Central memory CD4-positive, alpha-beta T cell (primary cell): ENCODE measurements at regions not wholly inside any gene's neighbourhood (a gene's known extent, or its start where the extent isn't known, plus 50 kb on each side); places are given as distances from the start of the nearest gene placed in this dataset.
"Not testable (repeated sequence)": the region's sequence is repeated elsewhere in the genome, so short reads cannot be mapped to it uniquely, and the experiment has no call there.

ENCODE experiments used
- DNase-seq: peaks from one replicate; pipeline ENCODE4 v3.0.0; 2022

- DNase-seq, result no peak
Observed at GRCh38 chr13:59373341-59373740, 790.4 kb downstream of the DIAPH3 start.

- no peak for DNase-seq
Observed at GRCh38 chr13:59374691-59375090, 789.0 kb downstream of the DIAPH3 start.

GRCh38 chr13:59384154-59384553 lies 779.6 kb downstream of the DIAPH3 start:
- no peak for DNase-seq

GRCh38 chr13:59391696-59392095 lies 772.0 kb downstream of the DIAPH3 start:
- peak; percentile 67 for DNase-seq

- DNase-seq, result no peak
Observed at GRCh38 chr13:59392328-59392727, 771.4 kb downstream of the DIAPH3 start.

- DNase-seq, result no peak
Observed at GRCh38 chr13:59394496-59394895, 769.2 kb downstream of the DIAPH3 start.

GRCh38 chr13:59398127-59398526 lies 765.6 kb downstream of the DIAPH3 start:
- no peak for DNase-seq

- no peak for DNase-seq
Observed at GRCh38 chr13:59398661-59399060, 765.1 kb downstream of the DIAPH3 start.

GRCh38 chr13:59399513-59399912 lies 764.2 kb downstream of the DIAPH3 start:
- DNase-seq, result no peak

GRCh38 chr13:59404331-59404730 lies 759.4 kb downstream of the DIAPH3 start:
- no peak for DNase-seq

GRCh38 chr13:59407251-59407650 lies 756.5 kb downstream of the DIAPH3 start:
- not testable (repeated sequence) for DNase-seq

GRCh38 chr13:59408738-59409137 lies 755.0 kb downstream of the DIAPH3 start:
- DNase-seq, result no peak

GRCh38 chr13:59409211-59409610 lies 754.5 kb downstream of the DIAPH3 start:
- no peak for DNase-seq

GRCh38 chr13:59409634-59410200 lies 754.0 kb downstream of the DIAPH3 start:
- DNase-seq, result no peak

- no peak for DNase-seq
Observed at GRCh38 chr13:59413126-59413525, 750.6 kb downstream of the DIAPH3 start.

GRCh38 chr13:59414006-59414405 lies 749.7 kb downstream of the DIAPH3 start:
- DNase-seq, result no peak

GRCh38 chr13:59415498-59415897 lies 748.2 kb downstream of the DIAPH3 start:
- no peak for DNase-seq

GRCh38 chr13:59416561-59416960 lies 747.2 kb downstream of the DIAPH3 start:
- DNase-seq, result no peak

GRCh38 chr13:59422646-59423045 lies 741.1 kb downstream of the DIAPH3 start:
- no peak for DNase-seq

- no peak for DNase-seq
Observed at GRCh38 chr13:59423708-59424340, 739.9 kb downstream of the DIAPH3 start.

- no peak for DNase-seq
Observed at GRCh38 chr13:59424661-59425060, 739.1 kb downstream of the DIAPH3 start.

GRCh38 chr13:59425211-59425741 lies 738.5 kb downstream of the DIAPH3 start:
- DNase-seq, result no peak

- DNase-seq, result no peak
Observed at GRCh38 chr13:59435024-59435423, 728.7 kb downstream of the DIAPH3 start.

GRCh38 chr13:59437544-59438301 lies 726.0 kb downstream of the DIAPH3 start:
- no peak for DNase-seq
